ENCODE measurements at regions not wholly inside any gene's neighbourhood (a gene's known extent, or its start where the extent isn't known, plus 50 kb on each side); places are given as distances from the start of the nearest gene placed in this dataset.

- no peaks in the 10 kb centered on the region for H3K36me3 Mint-ChIP-seq (ENCODE audit: low read depth)
Measured at GRCh38 chr15:96102631-96103030, 227.9 kb upstream of the NR2F2 start.

DNA sequence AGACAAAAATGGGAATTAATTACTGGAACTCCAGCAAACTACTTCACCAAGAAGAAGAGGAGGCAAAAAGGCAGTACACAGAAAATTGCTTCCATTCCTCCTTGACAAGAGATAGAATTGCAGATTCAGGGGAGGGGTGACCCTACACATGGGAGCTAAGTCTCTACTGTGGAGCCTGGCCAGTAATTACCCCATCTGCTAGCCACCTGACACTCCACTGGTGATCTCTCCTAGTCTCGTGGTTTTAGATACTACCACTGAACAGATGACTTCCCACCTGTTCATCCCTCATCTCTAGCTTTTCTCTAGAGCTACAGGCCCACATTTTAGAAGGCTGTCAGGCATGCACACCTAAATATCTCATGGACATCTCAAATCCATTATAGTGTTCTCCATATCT lies 224.3 kb upstream of the NR2F2 start:
- Mint-ChIP-seq H3K27ac (no peak overlapping the region), H3K4me3 (no peak overlapping the region), H3K27me3 (ENCODE audit: low read depth) (no peaks in the 10 kb centered on the region), H3K9me3 (peaks cover 4% of the 10 kb centered on the region), H3K4me1 (ENCODE audit: low read depth) (no peaks in the 10 kb centered on the region), H3K36me3 (ENCODE audit: low read depth) (no peaks in the 10 kb centered on the region)

More at GRCh38 chr15:96102631-96103030, 227.9 kb upstream of the NR2F2 start:
- Mint-ChIP-seq H3K27me3 (ENCODE audit: low read depth) (no peaks in the 10 kb centered on the region), H3K27ac (no peak overlapping the region), H3K4me1 (ENCODE audit: low read depth) (no peaks in the 10 kb centered on the region), H3K4me3 (no peak overlapping the region), H3K9me3 (peaks cover 4% of the 10 kb centered on the region)

GRCh38 chr15:96106628-96107027 lies 223.9 kb upstream of the NR2F2 start:
- no peaks in the 10 kb centered on the region for H3K4me1 Mint-ChIP-seq (ENCODE audit: low read depth)
- no peaks in the 10 kb centered on the region for H3K27me3 Mint-ChIP-seq (ENCODE audit: low read depth)
- no peak overlapping the region for H3K27ac Mint-ChIP-seq
- no peaks in the 10 kb centered on the region for H3K36me3 Mint-ChIP-seq (ENCODE audit: low read depth)
- peaks cover 4% of the 10 kb centered on the region for H3K9me3 Mint-ChIP-seq
- H3K4me3 Mint-ChIP-seq, result no peak overlapping the region

DNA sequence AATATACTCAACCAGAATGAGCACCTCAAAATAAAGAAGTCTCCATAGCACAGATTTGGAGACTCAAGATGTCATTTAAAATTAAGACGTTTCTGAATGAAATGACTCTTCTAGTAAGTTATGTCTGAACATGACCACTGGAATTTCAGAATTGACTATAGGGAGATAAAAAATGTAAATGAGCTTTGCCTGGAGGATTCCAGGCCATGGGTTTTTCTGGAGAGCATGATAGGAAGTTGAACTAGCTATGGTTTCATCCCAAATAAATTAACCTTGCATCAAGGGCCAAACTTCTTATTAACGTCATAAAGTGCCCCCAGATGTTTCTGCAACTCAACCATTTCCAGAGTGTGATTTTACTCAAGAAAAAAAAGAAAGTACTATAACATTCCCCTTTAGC lies 222.6 kb upstream of the NR2F2 start:
- H3K27ac Mint-ChIP-seq, result no peak overlapping the region

GRCh38 chr15:96108405-96108804 lies 222.1 kb upstream of the NR2F2 start:
- no peaks in the 10 kb centered on the region for H3K27me3 Mint-ChIP-seq (ENCODE audit: low read depth)
- no peaks in the 10 kb centered on the region for H3K36me3 Mint-ChIP-seq (ENCODE audit: low read depth)
- H3K9me3 Mint-ChIP-seq, result peaks cover 4% of the 10 kb centered on the region
- no peaks in the 10 kb centered on the region for H3K4me1 Mint-ChIP-seq (ENCODE audit: low read depth)
- H3K4me3 Mint-ChIP-seq, result no peak overlapping the region
- H3K27ac Mint-ChIP-seq, result no peak overlapping the region

More for the DNA sequence above, 222.6 kb upstream of the NR2F2 start:
- Mint-ChIP-seq H3K4me1 (ENCODE audit: low read depth) (no peaks in the 10 kb centered on the region), H3K9me3 (peaks cover 4% of the 10 kb centered on the region), H3K36me3 (ENCODE audit: low read depth) (no peaks in the 10 kb centered on the region), H3K27me3 (ENCODE audit: low read depth) (no peaks in the 10 kb centered on the region), H3K4me3 (no peak overlapping the region)

DNA sequence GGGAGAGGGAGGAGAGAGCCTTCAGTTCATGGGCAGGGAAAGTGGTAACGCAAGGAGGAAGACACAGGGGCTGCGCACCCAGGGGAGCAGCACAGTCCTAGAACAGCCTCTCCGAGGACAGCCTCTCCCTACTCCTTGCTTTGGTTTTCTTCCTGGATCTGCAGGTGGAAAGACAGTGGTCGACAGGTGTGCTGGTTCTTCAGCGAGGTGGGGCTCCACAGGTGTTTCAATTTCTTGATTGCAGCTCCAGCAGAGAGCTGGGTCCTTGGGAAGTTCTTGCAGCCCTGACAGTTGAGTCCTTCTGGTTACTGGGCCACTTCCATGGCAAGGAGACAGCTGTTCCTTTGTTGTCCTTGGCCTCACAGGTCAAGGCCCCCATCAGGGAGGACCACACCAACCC lies 220.7 kb upstream of the NR2F2 start:
- H3K9me3 Mint-ChIP-seq, result peaks cover 4% of the 10 kb centered on the region
- H3K27ac Mint-ChIP-seq, result no peak overlapping the region
- no peaks in the 10 kb centered on the region for H3K4me1 Mint-ChIP-seq (ENCODE audit: low read depth)
- no peaks in the 10 kb centered on the region for H3K27me3 Mint-ChIP-seq (ENCODE audit: low read depth)
- no peak overlapping the region for H3K4me3 Mint-ChIP-seq
- H3K36me3 Mint-ChIP-seq (ENCODE audit: low read depth), result no peaks in the 10 kb centered on the region

GRCh38 chr15:96112018-96112417 lies 218.5 kb upstream of the NR2F2 start:
- Mint-ChIP-seq H3K27ac (no peak overlapping the region), H3K27me3 (ENCODE audit: low read depth) (no peaks in the 10 kb centered on the region), H3K4me1 (ENCODE audit: low read depth) (no peaks in the 10 kb centered on the region), H3K36me3 (ENCODE audit: low read depth) (no peaks in the 10 kb centered on the region), H3K4me3 (no peak overlapping the region), H3K9me3 (peaks cover 3% of the 10 kb centered on the region)

DNA sequence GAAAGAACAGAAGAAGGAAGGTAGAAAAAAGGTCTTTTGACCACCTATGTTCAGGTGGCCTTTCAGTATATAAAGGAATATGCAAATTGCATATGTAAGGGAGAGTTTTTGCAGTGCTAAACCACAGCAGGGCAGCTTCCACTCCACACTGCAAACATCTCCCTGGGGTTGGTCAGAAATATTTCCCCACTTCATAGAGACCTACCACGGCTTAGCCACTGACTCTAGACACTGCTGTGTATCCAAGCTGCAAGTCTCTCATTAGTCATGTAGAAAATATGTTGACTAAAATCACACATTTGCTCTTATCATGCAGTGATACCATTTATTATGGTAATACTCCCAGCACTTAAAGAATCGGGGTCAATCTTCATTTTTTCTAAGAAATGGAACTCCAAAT lies 214.9 kb upstream of the NR2F2 start:
- Mint-ChIP-seq H3K9me3 (peaks cover 3% of the 10 kb centered on the region), H3K4me1 (ENCODE audit: low read depth) (no peaks in the 10 kb centered on the region), H3K27me3 (ENCODE audit: low read depth) (no peaks in the 10 kb centered on the region), H3K4me3 (no peak overlapping the region), H3K27ac (no peak overlapping the region), H3K36me3 (ENCODE audit: low read depth) (no peaks in the 10 kb centered on the region)

DNA sequence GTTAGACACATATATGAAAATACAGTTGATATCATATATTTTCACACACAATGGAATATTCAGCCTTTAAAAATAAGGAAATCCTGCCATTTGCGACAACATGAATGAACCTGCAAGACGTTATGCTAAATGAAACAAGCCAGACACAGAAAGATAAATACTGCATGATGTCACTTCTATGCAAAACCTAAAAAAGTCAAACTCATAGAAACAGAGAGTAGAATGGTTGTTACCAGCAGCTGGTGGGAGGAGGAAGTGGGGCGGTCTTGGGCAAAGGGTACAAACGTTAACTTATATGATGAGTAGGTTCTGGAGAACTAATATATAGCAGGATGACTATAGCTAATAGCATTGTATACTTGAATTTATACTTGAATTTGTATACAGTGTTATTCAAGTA lies 213.2 kb upstream of the NR2F2 start:
- no peaks in the 10 kb centered on the region for H3K27me3 Mint-ChIP-seq (ENCODE audit: low read depth)
- H3K27ac Mint-ChIP-seq, result no peak overlapping the region
- H3K4me1 Mint-ChIP-seq (ENCODE audit: low read depth), result no peaks in the 10 kb centered on the region
- H3K36me3 Mint-ChIP-seq (ENCODE audit: low read depth), result no peaks in the 10 kb centered on the region
- no peak overlapping the region for H3K4me3 Mint-ChIP-seq
- peaks cover 3% of the 10 kb centered on the region for H3K9me3 Mint-ChIP-seq

- no peaks in the 10 kb centered on the region for H3K4me1 Mint-ChIP-seq (ENCODE audit: low read depth)
- no peak overlapping the region for H3K4me3 Mint-ChIP-seq
- H3K9me3 Mint-ChIP-seq, result peaks cover 3% of the 10 kb centered on the region
- H3K27me3 Mint-ChIP-seq (ENCODE audit: low read depth), result no peaks in the 10 kb centered on the region
- no peak overlapping the region for H3K27ac Mint-ChIP-seq
- H3K36me3 Mint-ChIP-seq (ENCODE audit: low read depth), result no peaks in the 10 kb centered on the region
Measured at GRCh38 chr15:96119734-96120133, 210.8 kb upstream of the NR2F2 start.

GRCh38 chr15:96121086-96121920 lies 209.2 kb upstream of the NR2F2 start:
- Mint-ChIP-seq H3K27ac (no peak overlapping the region), H3K4me3 (no peak overlapping the region), H3K27me3 (ENCODE audit: low read depth) (no peaks in the 10 kb centered on the region), H3K4me1 (ENCODE audit: low read depth) (no peaks in the 10 kb centered on the region), H3K36me3 (ENCODE audit: low read depth) (no peaks in the 10 kb centered on the region), H3K9me3 (no peaks in the 10 kb centered on the region)

- no peaks in the 10 kb centered on the region for H3K36me3 Mint-ChIP-seq (ENCODE audit: low read depth)
- H3K4me3 Mint-ChIP-seq, result no peak overlapping the region
- no peak overlapping the region for H3K27ac Mint-ChIP-seq
- H3K4me1 Mint-ChIP-seq (ENCODE audit: low read depth), result no peaks in the 10 kb centered on the region
- no peaks in the 10 kb centered on the region for H3K9me3 Mint-ChIP-seq
- H3K27me3 Mint-ChIP-seq (ENCODE audit: low read depth), result no peaks in the 10 kb centered on the region
Measured at GRCh38 chr15:96122077-96123027, 208.1 kb upstream of the NR2F2 start.

GRCh38 chr15:96123028-96123400 lies 207.5 kb upstream of the NR2F2 start:
- Mint-ChIP-seq H3K27me3 (ENCODE audit: low read depth) (no peaks in the 10 kb centered on the region), H3K9me3 (no peaks in the 10 kb centered on the region), H3K27ac (no peak overlapping the region), H3K36me3 (ENCODE audit: low read depth) (no peaks in the 10 kb centered on the region), H3K4me1 (ENCODE audit: low read depth) (no peaks in the 10 kb centered on the region), H3K4me3 (no peak overlapping the region)

DNA sequence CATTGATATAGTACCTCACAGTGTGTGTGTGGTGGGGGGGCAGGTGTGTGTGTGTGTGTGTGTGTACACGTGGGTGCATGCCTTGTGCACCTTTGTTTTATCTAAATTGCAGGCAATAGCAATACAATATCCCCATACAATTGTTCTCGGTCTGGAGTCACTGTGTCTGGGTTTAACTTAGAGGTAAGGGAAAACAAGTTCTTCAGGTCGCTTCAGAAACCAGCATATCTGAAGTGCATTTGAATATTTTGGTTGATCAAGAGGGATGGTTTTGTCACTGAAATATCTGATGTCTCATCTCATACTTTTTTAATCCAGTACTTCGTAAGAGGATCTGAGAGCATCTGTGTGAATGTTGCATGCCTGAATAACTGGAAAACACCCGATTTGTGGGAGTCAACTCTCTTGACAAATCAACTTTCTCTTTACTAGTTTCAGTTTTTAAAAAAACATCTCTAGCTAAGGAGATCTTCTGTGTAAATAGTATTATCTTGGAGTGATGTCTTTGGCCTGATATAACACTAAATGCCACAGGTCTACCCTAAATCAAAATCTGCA lies 206.8 kb upstream of the NR2F2 start:
- Mint-ChIP-seq H3K4me1 (ENCODE audit: low read depth) (no peaks in the 10 kb centered on the region), H3K36me3 (ENCODE audit: low read depth) (no peaks in the 10 kb centered on the region), H3K9me3 (no peaks in the 10 kb centered on the region), H3K27ac (no peak overlapping the region), H3K4me3 (no peak overlapping the region), H3K27me3 (ENCODE audit: low read depth) (no peaks in the 10 kb centered on the region)

DNA sequence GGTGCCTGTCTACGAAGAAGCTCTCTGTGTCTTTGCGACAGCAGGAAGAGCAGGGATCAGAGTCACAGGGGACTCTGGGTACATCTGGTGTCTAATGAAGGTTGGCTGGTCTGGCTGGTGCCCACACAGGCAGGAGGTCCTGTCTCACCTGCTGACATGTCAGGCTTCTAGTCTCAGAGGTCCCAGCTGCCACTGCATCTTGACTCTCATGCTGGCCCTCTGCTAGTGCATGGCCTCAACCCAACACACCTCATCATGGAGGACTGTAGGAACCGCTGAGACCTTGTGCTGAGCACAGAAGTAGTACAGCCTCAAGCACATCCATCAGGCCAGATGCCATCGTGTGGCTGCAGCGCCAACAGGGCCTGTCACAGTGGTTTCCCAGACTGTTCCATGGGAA lies 206.1 kb upstream of the NR2F2 start:
- no peaks in the 10 kb centered on the region for H3K36me3 Mint-ChIP-seq (ENCODE audit: low read depth)
- H3K4me3 Mint-ChIP-seq, result no peak overlapping the region
- no peaks in the 10 kb centered on the region for H3K4me1 Mint-ChIP-seq (ENCODE audit: low read depth)
- H3K9me3 Mint-ChIP-seq, result no peaks in the 10 kb centered on the region
- no peaks in the 10 kb centered on the region for H3K27me3 Mint-ChIP-seq (ENCODE audit: low read depth)
- no peak overlapping the region for H3K27ac Mint-ChIP-seq
